ENCODE measurements at regions not wholly inside any gene's neighbourhood (a gene's known extent, or its start where the extent isn't known, plus 50 kb on each side); places are given as distances from the start of the nearest gene placed in this dataset.

DNA sequence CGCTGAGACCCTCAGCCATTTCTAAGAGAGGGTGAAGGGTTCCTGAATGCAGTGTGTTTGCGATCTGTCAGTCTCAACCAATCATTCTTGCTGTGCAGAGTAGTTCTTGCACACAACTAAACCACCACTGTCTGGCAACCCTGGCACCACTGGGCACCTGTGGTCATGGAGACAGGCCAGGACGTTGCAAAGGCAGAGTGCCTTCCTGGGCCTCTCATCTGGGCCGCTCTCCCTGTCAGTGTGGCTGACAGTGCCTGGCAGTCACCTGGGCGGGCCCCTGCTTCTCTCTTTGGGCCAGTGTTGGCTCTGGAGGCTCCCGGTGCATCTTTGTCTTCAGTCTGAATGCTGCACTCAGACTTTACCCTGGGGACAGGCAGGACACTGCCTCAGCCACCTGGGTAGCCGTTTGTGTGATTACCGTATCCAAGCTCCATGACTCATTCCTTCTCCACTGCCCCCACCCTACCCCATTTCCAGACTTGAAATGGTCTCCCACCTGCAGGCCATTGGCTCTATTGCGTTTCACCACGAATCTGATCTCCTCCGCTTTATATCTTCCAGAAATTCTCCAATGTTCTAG lies 104.6 kb upstream of the KLF13 start:
- TF ChIP-seq POLR2A (IDR thresholded peaks at IDR 0.05) (no peak), EP300 (IDR thresholded peaks at IDR 0.05) (no peak)
- TF ChIP-seq, protein P1, sequence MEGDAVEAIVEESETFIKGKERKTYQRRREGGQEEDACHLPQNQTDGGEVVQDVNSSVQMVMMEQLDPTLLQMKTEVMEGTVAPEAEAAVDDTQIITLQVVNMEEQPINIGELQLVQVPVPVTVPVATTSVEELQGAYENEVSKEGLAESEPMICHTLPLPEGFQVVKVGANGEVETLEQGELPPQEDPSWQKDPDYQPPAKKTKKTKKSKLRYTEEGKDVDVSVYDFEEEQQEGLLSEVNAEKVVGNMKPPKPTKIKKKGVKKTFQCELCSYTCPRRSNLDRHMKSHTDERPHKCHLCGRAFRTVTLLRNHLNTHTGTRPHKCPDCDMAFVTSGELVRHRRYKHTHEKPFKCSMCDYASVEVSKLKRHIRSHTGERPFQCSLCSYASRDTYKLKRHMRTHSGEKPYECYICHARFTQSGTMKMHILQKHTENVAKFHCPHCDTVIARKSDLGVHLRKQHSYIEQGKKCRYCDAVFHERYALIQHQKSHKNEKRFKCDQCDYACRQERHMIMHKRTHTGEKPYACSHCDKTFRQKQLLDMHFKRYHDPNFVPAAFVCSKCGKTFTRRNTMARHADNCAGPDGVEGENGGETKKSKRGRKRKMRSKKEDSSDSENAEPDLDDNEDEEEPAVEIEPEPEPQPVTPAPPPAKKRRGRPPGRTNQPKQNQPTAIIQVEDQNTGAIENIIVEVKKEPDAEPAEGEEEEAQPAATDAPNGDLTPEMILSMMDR (IDR thresholded peaks at IDR 0.05) = no peak

Data from upper lobe of left lung (tissue), 4 donors.